Loucy (cell line): ENCODE measurements at regions not wholly inside any gene's neighbourhood (a gene's known extent, or its start where the extent isn't known, plus 50 kb on each side); places are given as distances from the start of the nearest gene placed in this dataset.

Source experiments
- CTCF ChIP-seq: fragments of 200-600 bp; sonication (generic); conservative IDR thresholded peaks from 2 replicates; pipeline ENCODE4 v1.5.1; 2014; ENCODE audit warnings: mild to moderate bottlenecking, antibody characterized with exemption, low read length
- EZH2phosphoT487 ChIP-seq: fragments of 200-600 bp; IDR thresholded peaks from 2 replicates; pipeline ENCODE4 v1.6.1; 2018; ENCODE audit warnings: antibody characterized with exemption, mild to moderate bottlenecking, moderate library complexity, borderline replicate concordance

DNA sequence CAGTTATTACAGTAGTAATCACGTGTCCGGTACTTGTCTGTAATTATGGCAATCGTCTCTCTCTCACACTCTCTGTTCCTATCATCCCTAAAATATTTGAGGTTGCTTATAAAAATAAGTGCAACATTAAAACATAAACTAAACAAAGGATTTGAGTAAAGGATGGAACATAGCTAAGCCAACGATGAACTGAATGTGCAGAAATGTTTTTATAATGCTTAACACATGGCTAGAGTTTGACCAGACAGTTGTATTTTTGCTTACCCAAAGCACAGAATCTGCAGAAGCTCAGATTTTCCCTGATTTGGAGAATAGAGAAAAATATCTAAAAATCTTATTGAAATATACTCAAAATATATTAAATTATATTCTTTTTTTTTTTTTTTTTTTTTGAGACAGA, 1030.9 kb downstream of the NAALADL2 start:
- TF ChIP-seq EZH2phosphoT487 (no peak), CTCF (no peak)
